ENCODE measurements at regions not wholly inside any gene's neighbourhood (a gene's known extent, or its start where the extent isn't known, plus 50 kb on each side); places are given as distances from the start of the nearest gene placed in this dataset.
"Not testable (repeated sequence)": the region's sequence is repeated elsewhere in the genome, so short reads cannot be mapped to it uniquely, and the experiment has no call there.

GRCh38 chr2:192932376-192932775 is 737.6 kb upstream of the TMEFF2 start:
- 23 to 30% methylated on average over 1 of the region's 1 CpG for WGBS, 2 donors
- no peak for DNase-seq (ENCODE audit: low spot score in 2 of 2)
- intact Hi-C loops (cut with DNase I; ENCODE audit: low total_unique reads): no loop called here
- no peak overlapping the region for H3K4me3 ChIP-seq (ENCODE audit: low read depth, poor library complexity, severe bottlenecking)
- TF ChIP-seq, protein P1, sequence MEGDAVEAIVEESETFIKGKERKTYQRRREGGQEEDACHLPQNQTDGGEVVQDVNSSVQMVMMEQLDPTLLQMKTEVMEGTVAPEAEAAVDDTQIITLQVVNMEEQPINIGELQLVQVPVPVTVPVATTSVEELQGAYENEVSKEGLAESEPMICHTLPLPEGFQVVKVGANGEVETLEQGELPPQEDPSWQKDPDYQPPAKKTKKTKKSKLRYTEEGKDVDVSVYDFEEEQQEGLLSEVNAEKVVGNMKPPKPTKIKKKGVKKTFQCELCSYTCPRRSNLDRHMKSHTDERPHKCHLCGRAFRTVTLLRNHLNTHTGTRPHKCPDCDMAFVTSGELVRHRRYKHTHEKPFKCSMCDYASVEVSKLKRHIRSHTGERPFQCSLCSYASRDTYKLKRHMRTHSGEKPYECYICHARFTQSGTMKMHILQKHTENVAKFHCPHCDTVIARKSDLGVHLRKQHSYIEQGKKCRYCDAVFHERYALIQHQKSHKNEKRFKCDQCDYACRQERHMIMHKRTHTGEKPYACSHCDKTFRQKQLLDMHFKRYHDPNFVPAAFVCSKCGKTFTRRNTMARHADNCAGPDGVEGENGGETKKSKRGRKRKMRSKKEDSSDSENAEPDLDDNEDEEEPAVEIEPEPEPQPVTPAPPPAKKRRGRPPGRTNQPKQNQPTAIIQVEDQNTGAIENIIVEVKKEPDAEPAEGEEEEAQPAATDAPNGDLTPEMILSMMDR (IDR thresholded peaks at IDR 0.05): no peak
- TF ChIP-seq POLR2A (IDR thresholded peaks at IDR 0.05): no peak

DNA sequence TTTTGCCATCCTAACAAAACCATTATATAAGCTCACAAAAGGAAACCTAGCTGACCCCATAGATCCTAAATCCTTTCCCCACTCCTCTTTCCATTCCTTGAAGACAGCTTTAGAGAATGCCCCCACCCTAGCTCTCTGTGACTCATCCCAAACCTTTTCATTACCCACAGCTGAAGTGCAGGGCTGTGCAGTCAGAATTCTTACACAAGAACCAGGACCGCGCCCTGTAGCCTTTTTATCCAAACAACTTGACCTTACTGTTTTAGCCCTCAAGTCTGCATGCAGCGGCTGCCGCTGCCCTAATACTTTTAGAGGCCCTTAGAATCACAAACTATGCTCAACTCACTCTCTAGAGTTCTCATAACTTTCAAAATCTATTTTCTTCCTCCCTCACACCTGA is 726.9 kb upstream of the TMEFF2 start:
- DNase-seq (ENCODE audit: low spot score in 2 of 2); H3K4me3 ChIP-seq (ENCODE audit: low read depth, poor library complexity, severe bottlenecking); intact Hi-C loops (cut with DNase I; ENCODE audit: low total_unique reads): not testable (repeated sequence)
- 95 to 97% methylated on average over 4 of the region's 4 CpGs for WGBS, 2 donors

DNA sequence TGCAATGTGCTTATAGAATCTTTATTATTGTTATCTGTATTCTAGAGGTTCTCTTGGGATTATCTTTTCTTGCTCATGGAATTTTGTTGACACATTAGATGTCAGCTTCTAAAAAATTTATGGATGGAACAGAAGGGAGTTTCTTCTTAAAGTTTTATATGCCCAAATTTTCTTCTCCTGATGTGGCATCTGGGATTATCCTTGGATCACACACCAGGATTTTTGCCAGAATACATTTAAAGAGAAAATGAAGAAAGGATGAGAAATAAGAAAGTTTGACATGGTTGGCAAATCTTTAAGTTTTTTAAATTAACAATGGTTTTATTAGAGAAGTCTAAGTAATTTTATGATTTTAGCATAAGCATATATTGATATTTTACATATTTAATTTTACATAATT is 706.7 kb upstream of the TMEFF2 start:
- intact Hi-C loops (cut with DNase I; ENCODE audit: low total_unique reads): no loop called here
- TF ChIP-seq POLR2A (IDR thresholded peaks at IDR 0.05): no peak
- TF ChIP-seq, protein P1 (IDR thresholded peaks at IDR 0.05): no peak
- H3K4me3 ChIP-seq (ENCODE audit: low read depth, poor library complexity, severe bottlenecking): no peak overlapping the region
- no peak for DNase-seq (ENCODE audit: low spot score in 2 of 2)

DNA sequence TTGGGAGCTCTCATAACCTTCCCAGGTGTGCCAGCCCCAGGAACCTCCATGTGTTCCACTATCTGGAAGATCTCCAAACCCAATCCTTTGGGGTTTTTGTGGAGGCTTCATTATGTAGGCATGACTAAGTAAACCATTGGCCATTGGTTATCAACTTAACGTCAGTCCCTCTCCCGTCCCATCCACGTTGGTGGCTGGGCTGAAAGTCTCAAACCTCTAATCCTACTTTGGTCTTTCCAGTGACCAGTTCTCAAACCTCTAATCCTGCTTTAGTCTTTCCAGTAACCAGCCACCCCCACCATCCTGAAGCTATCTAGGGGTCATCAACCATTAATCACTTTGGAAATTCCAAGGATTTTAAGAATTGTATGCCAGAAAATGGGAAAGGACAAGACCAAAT is 704.7 kb upstream of the TMEFF2 start:
- intact Hi-C loops (cut with DNase I; ENCODE audit: low total_unique reads): no loop called here
- H3K4me3 ChIP-seq (ENCODE audit: low read depth, poor library complexity, severe bottlenecking): no peak overlapping the region
- WGBS, 2 donors: 80 to 93% methylated on average over 3 of the region's 3 CpGs
- DNase-seq (ENCODE audit: low spot score in 2 of 2): no peak
- TF ChIP-seq POLR2A (IDR thresholded peaks at IDR 0.05): no peak
- TF ChIP-seq, protein P1 (IDR thresholded peaks at IDR 0.05): no peak

- WGBS, 2 donors: 93 to 95% methylated on average over 21 to 27 of the region's 29 CpGs
- DNase-seq (ENCODE audit: low spot score in 2 of 2); H3K4me3 ChIP-seq (ENCODE audit: low read depth, poor library complexity, severe bottlenecking); intact Hi-C loops (cut with DNase I; ENCODE audit: low total_unique reads): not testable (repeated sequence)
Observed at GRCh38 chr2:192893976-192894375, 699.2 kb upstream of the TMEFF2 start.

DNA sequence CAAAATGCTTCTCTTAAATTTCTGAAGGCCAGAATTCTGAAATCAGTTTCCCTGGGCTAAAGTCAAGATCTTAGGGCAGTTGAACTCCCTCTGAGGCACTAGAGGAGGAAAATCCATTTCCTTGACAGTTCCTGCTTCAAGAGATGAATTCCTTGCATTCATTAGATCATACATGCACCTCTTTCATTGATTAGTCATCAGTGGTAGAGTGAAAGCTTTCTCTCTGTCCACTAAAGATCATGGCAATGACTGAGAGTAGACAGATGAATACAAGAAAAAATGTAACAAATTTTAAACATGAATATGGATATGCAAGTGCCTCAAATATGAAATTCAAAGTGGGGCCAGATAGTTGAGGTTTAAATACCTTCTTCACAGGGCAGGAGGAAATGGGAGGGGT is 693.4 kb upstream of the TMEFF2 start:
- DNase-seq (ENCODE audit: low spot score in 2 of 2): no peak
- intact Hi-C loops (cut with DNase I; ENCODE audit: low total_unique reads): no loop called here
- TF ChIP-seq, protein P1 (IDR thresholded peaks at IDR 0.05): no peak
- TF ChIP-seq POLR2A (IDR thresholded peaks at IDR 0.05): no peak
- H3K4me3 ChIP-seq (ENCODE audit: low read depth, poor library complexity, severe bottlenecking): no peak overlapping the region

- WGBS, 2 donors: 33 to 43% methylated on average over 1 of the region's 1 CpG
- TF ChIP-seq POLR2A (IDR thresholded peaks at IDR 0.05): no peak
- TF ChIP-seq, protein P1 (IDR thresholded peaks at IDR 0.05): no peak
- DNase-seq (ENCODE audit: low spot score in 2 of 2): no peak
- intact Hi-C loops (cut with DNase I; ENCODE audit: low total_unique reads): no loop called here
- H3K4me3 ChIP-seq (ENCODE audit: low read depth, poor library complexity, severe bottlenecking): no peak overlapping the region
Observed at GRCh38 chr2:192887337-192887736, 692.6 kb upstream of the TMEFF2 start.

Data from lower leg skin (tissue), 4 donors.